ENCODE measurements at regions not wholly inside any gene's neighbourhood (a gene's known extent, or its start where the extent isn't known, plus 50 kb on each side); places are given as distances from the start of the nearest gene placed in this dataset.
"Not testable (repeated sequence)": the region's sequence is repeated elsewhere in the genome, so short reads cannot be mapped to it uniquely, and the experiment has no call there.

DNA sequence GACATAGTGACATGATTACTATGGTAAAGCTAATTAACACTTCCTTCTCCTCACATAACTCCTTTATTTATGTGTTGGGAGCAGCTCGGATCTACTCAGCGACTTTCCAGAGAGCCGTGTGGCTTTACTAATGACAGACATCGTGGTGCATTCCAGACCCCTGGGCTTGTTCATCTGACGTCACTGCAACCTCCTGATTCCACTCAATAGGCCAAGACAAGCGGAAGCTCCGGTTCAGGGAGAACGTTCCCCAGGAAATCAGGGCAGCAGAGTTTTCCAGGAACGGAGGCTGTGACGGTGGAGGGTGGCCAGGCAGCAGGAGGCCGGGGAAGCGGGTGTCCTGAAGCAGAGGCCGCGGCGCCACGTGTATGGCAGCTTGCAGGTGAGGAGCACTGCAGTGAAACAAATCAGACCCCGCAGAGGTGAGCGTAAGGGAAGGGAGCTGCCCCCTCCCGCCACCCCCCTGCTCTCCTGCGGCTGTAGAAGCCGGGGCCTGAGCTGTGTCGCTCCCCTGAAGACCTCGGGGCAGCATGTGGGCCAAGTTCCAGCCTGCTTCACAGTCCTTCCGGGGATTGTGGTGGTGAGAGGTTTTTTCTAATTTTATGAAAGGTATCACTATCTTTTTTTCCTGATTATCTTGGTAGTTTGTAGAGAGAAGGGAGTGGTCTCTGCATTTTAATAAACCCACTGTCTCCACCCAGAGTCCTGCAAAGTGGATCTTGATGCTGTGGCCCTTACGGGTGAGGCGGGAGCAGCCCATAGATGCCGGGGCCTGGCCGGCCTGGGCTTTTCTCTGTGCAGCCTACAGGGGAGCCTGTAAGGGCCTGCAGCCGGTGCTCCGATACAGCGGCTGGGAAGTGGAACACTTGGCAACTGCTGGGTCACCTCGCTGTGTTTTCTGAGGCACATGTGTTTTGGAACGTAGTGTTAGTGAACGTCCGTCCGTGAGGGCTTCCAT lies 220.4 kb upstream of the IRX4 start:
- no peak for DNase-seq (ENCODE audit: low read depth)
- in situ Hi-C loops (cut with HindIII; ENCODE audit: low pct_unique_long_range_greater_than_20kb, low sequenced_read_pairs), result no loop called here

DNA sequence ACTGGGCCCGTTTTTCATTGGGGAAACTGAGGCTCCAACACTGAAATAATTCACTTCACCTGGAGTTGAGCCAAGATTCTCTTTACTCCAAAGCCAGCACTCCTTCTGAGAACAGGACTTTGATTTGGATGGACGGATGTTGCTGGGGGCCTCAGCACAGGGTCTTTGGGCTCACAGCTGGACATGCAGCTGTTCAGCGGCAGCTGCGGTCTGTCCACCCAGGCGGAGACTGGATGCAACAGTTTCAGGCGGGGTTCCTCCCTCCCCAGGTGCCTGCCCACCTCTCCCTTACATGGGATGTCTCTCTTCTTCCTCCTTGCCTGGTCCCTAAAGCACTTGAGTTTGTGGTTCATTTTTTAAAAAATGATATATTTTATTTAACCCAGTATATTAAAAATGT lies 219.0 kb upstream of the IRX4 start:
- in situ Hi-C loops (cut with HindIII; ENCODE audit: low pct_unique_long_range_greater_than_20kb, low sequenced_read_pairs), result no loop called here
- DNase-seq (ENCODE audit: low read depth), result no peak

DNA sequence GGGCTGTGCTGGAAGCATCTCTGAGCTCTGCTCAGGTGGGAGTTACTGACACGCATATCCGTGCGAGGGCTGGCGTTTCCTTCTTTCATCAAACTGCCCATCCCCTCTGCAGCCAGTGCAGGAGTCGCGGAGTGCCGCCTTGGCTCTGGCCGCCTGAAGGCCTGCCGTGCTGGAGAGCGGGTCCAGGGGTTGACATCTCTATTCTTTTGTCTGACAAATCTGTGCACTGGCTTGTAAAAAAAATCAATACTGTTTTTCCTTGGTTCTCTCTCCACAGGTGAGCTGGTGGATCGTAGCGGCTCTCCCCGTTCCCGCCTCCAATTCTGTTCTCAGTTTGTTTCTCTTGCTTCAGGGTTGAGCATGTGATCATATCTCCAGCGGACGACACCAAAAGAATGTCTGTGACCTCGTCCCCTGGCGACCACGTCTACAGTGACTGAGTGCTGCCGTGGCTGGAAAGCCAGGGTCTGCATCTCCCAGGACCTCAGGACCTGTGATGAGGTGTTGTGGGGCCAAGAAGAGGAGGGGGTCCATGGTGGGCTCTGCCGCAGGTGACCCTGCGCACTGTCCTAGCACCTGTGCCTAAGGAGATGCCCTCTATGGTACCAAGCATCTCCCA lies 214.3 kb upstream of the IRX4 start:
- no peak for DNase-seq (ENCODE audit: low read depth)
- in situ Hi-C loops (cut with HindIII; ENCODE audit: low pct_unique_long_range_greater_than_20kb, low sequenced_read_pairs), result no loop called here

DNA sequence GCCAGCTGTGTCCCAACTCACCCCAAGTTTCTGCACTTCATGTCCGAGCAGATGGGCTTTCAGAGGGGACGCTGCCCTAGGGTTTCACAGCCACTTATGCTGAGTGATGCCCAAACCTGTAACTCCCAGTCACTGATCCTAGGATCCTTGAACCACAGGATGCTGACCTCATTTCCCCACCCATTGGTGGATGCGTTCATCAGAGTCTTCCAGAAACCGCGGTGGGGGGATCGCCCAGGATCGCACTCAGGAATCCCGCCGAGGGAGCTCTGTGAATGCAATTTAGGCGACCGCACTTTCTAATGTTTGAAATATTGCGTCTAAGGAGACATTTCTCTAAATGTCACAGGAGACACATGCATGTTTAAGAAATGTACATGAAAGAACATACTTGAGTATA lies 212.3 kb upstream of the IRX4 start:
- in situ Hi-C loops (cut with HindIII; ENCODE audit: low pct_unique_long_range_greater_than_20kb, low sequenced_read_pairs), result no loop called here
- DNase-seq (ENCODE audit: low read depth), result no peak

DNA sequence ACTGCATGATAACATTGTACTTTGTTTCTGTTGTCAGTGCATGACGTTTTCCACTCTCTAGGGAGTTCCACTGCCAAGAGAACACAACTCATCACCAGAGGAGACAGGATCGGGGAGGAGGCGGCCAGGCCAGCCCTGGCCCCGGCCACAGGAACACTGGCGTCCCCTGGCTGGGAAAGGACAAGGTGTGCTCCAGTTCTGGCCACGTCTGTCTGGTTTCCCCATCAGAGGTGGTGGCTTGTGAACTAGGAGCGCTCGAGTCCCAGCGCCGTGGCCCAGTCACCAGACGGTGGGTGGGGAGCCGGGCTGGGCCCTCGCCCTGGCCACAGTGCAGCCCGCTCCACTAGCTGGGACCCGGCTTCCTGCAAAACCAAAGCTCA lies 211.9 kb upstream of the IRX4 start:
- in situ Hi-C loops (cut with HindIII; ENCODE audit: low pct_unique_long_range_greater_than_20kb, low sequenced_read_pairs), result no loop called here
- no peak for DNase-seq (ENCODE audit: low read depth)

DNA sequence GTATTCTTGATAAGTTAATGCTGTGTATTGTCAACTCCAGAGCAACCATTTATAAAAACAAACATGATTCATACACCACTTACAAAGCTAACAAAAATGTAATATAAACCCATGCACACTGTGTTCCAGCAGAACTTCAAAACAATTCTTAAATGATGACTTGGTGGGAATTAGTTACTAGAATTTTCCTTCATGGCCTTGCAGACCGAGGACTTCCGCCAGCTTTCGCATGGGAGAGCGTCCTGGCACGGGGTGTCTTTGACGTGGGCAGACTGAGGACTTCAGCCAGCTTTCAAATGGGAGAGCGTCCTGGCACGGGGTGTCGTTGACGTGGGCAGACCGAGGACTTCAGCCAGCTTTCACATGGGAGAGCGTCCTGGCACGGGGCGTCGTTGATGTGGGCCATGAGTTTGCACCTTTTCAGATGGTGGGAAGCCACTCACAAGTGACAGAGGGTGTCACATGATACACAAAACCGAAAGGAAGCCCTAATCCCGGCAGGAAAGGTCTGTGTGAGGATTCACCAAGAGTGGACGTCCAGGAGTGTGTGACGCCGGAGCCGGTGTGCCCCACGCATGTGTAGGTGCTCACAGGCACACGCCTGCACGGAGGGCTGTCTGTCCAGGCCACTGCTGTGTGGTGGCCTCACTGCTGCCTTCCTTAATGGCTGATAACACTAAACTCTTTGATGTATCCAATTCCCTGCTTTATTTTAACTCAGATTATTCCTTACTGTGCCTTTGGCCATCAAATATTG lies 211.3 kb upstream of the IRX4 start:
- in situ Hi-C loops (cut with HindIII; ENCODE audit: low pct_unique_long_range_greater_than_20kb, low sequenced_read_pairs), result no loop called here
- no peak for DNase-seq (ENCODE audit: low read depth)

DNA sequence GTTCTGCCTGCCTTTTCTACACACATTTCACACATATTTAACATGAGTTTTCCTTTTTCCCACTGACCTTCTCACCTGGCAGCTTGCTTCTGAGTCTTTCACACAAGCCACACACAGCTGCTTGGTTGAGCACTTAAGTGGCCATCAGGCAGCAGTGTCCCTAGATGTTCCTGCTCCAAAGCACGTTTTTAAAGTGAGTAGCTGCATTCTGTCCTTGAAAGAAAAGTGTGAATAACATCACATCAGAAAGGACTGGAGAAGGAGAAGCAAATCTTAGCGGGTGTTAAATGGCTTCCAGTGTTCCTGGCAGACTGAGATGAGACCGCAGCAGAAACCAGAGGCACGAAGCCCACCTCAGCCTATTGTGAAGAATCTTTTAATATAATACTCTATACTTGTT lies 209.2 kb upstream of the IRX4 start:
- in situ Hi-C loops (cut with HindIII; ENCODE audit: low pct_unique_long_range_greater_than_20kb, low sequenced_read_pairs), result no loop called here
- DNase-seq (ENCODE audit: low read depth), result no peak

DNA sequence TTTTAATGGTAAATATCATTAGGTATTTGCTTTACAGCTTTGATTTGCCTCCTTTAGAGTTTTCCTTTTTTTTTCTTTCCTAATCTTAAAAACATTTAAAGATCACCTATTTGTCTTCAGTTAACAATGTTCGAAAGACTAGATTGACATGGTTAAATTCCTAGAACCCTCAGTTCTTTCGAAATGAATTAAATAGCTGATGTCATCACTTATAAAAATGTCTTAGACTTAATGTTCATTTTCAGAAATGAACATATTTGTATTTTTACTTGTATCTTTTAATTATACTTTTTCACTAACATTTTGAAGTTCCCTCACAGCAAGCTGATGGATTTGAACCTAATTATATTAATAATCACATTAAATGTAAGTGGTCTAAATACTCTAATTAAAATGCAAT lies 205.3 kb upstream of the IRX4 start:
- no peak for DNase-seq (ENCODE audit: low read depth)
- in situ Hi-C loops (cut with HindIII; ENCODE audit: low pct_unique_long_range_greater_than_20kb, low sequenced_read_pairs), result no loop called here

DNA sequence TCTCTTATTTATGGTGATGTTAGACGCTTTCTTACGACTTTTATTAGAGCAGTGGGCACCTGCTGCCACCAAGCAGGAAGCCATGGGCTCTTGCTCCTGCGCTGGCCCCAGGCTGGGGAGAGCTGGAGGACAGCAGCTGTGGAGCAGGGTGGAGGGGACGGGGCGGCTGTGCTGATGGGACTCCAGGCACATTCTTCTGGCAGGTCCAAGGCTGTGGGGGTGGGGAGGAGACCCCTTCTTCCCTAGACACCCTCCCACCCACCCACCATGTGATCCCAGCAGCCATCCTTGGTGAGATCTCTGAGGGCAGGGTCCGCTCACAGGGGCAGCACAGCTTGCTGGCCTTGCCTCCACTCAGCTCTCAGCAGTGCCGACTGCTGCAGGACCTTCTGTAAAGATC lies 192.6 kb upstream of the IRX4 start:
- DNase-seq (ENCODE audit: low read depth), result no peak
- in situ Hi-C loops (cut with HindIII; ENCODE audit: low pct_unique_long_range_greater_than_20kb, low sequenced_read_pairs), result no loop called here

DNA sequence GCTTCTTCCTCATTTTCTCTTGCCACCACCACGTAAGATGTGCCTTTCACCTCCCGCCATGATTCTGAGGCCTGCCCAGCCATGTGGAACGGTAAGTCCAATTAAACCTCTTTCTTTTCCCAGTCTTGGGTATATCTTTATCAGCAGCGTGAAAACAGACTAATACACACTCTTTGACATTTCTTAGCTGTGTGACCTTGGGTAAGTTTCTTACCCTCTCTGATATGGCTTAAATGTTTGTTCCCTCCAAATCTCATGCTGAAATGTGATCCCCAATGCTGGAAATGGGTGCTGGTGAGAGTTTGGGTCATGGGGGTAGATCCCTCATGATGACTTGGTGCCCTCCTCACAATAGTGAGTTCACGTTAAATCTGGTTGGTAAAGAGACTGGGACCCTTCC lies 188.8 kb upstream of the IRX4 start:
- no peak for DNase-seq (ENCODE audit: low read depth)
- in situ Hi-C loops (cut with HindIII; ENCODE audit: low pct_unique_long_range_greater_than_20kb, low sequenced_read_pairs), result no loop called here

DNA sequence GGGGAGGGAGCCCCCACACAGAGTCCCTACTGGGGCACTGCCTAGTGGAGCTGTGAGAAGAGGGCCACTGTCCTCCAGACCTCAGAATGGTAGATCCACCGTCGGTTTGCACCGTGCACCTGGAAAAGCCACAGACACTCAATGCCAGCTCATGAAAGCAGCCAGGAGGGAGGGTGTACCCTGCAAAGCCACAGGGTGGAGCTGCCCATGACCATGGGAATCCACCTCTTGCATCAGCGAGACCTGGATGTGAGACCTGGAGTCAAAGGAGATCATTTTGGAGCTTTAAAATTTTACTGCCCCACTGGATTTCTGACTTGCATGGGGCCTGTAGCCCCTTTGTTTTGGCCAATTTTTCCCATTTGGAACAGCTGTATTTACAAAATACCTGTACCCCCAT lies 188.1 kb upstream of the IRX4 start:
- DNase-seq (ENCODE audit: low read depth), result not testable (repeated sequence)

DNA sequence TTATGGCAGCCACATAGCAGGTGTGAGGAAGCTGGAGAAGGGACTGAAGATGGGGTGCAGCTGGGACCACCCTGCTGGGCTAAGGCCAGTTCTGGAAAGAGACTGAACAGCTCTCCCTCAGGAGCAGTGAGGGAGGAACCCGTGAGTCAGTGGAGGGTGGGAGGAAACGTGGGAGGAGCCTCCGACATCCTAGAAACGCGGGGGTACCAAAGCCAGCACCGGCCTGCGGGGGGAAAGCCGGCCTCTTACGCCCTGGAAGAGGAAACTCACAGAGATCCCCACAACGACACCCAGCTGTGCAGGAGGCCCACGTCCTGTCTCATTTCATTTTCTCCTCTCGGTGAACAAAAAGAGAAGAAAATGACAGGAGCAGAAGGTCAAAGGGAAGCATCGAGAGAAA lies 185.8 kb upstream of the IRX4 start:
- in situ Hi-C loops (cut with HindIII; ENCODE audit: low pct_unique_long_range_greater_than_20kb, low sequenced_read_pairs), result no loop called here
- DNase-seq (ENCODE audit: low read depth), result no peak

More for the DNA sequence above, 188.1 kb upstream of the IRX4 start:
- in situ Hi-C loops (cut with HindIII; ENCODE audit: low pct_unique_long_range_greater_than_20kb, low sequenced_read_pairs), result not testable (repeated sequence)

DNA sequence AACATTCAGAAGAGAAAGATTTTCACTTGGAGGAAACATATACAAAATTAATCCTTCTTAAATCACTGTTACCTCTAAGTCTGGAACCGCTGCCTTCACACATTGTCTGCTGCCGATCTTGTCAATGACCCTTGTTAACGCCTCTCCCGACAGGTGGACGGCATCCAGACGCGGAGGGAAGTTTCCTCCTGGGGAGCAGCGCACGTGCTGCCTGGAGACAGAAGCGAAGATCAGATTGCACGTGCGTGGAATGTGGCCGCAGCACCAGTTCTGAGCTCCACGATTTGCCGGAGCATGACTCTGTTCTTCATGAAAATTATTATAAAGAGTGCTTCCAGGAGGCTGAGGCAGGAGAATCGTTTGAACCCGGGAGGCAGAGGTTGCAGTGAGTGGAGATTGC lies 183.6 kb upstream of the IRX4 start:
- in situ Hi-C loops (cut with HindIII; ENCODE audit: low pct_unique_long_range_greater_than_20kb, low sequenced_read_pairs), result no loop called here
- no peak for DNase-seq (ENCODE audit: low read depth)

DNA sequence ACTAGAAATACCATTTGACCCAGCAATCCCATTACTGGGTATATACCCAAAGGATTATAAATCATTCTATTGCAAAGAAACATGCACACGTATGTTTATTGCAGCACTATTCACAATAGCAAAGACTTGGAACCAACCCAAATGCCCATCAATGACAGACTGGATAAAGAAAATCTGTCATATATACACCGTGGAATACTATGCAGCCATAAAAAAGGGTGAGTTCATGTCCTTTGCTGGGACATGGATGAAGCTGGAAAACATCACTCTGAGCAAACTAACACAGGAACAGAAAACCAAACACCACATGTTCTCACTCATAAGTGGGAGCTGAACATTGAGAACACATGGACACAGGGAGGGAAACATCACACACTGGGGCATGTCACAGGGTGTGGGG lies 180.7 kb upstream of the IRX4 start:
- in situ Hi-C loops (cut with HindIII; ENCODE audit: low pct_unique_long_range_greater_than_20kb, low sequenced_read_pairs); DNase-seq (ENCODE audit: low read depth): not testable (repeated sequence)

DNA sequence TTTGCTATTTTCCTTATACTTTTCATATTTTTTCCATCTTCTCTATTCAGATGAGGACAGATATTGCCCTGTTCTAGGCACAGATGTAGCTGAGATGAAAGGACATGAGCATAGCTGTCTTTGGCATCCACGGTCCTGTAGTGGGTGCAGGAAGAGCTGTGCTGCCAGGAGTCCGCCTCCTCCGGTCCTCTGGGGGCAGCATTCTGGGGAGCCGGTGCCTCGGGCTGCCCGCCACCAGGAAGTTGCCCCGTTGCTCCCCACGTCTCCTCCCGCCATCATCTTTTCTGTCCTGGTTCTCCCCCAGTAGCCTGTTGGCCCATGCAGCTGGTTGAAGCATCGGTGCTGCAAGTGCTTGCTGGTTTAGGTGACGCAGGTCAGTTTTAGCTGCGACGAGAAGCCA lies 170.0 kb upstream of the IRX4 start:
- DNase-seq (ENCODE audit: low read depth), result no peak
- in situ Hi-C loops (cut with HindIII; ENCODE audit: low pct_unique_long_range_greater_than_20kb, low sequenced_read_pairs), result no loop called here

DNA sequence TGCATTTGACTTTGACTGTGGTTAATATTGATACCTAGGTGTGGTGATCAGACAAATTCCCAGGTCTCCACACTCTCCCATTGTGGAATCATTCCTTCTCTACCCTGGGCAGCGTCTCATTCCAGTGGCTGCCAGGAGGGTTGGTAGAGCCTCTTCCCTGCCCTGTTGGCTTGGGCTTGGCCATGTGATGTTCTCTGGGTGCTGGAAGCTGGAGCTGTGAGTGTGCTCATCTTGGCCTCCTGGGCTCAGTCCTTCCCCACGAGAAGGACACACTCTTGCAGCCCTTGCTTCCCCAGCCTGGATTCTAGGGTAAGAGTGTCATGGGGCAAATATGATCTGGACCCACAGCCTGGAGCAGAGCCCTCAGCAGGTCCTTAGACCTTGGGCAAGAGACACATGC lies 167.2 kb upstream of the IRX4 start:
- DNase-seq (ENCODE audit: low read depth), result no peak
- in situ Hi-C loops (cut with HindIII; ENCODE audit: low pct_unique_long_range_greater_than_20kb, low sequenced_read_pairs), result no loop called here

DNA sequence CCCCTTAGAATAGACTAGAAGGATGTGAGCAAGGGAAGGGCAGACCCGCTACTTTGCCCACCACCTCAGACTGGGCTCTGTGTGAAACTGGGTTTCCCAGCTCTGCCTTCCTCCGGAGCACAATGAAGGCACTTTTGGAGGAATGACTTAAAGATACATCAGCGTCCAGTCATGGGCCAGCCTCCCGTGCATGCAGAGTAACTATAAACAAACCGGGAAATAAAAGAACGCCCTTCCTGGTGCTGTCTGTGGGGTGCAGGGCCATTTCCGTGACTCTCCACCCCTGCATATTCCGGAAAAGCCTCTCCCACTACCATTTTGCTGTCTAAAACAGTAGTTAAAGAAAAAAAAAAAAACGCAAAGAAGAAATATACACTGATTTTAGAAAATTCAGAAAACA lies 165.9 kb upstream of the IRX4 start:
- in situ Hi-C loops (cut with HindIII; ENCODE audit: low pct_unique_long_range_greater_than_20kb, low sequenced_read_pairs), result no loop called here
- DNase-seq (ENCODE audit: low read depth), result no peak

DNA sequence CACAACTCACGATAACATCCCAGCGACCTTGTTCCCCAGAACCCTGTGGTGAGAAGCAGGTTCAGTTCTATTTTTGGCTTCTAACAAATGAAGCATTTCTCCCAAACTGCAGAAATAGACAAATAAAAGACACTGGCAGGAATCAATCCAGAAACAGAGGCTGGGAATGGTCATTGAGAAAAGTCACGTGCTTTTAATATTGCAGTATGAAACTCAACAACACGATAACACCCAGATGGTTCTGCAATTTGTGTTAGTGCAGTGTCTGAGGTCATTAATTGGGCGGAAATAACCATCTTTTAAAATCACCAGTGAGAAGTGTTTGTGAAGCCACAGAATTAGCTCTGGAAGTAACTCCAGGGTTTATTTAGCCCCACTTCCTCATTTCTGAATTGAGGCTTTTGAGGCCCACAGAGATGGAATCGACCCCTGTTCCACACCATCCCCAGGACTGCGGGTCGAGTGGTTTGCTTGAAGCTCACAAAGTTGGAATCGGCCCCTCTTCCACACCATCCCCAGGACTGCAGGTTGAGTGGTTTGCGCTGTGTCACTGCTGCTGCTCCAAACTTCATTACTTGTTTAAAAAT lies 164.7 kb upstream of the IRX4 start:
- in situ Hi-C loops (cut with HindIII; ENCODE audit: low pct_unique_long_range_greater_than_20kb, low sequenced_read_pairs), result no loop called here
- DNase-seq (ENCODE audit: low read depth), result no peak

DNA sequence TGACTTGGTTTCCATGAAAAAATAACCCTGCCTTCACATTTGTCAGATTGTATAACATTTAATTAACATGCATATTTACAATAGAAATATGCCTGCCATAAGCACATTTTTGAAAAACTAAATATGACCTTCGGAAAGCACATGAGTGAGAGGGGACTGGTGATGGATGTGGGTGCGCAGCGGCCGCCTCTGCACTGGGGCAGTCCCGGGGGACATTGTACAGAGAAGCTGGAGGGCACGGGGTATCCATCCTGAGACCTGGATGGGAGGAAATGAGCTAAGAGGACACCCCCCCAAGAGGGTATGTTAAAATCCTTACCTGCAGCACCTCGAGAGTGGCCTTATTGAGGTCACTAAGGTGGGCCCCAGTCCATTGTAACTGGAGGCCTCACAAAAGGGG lies 161.3 kb upstream of the IRX4 start:
- in situ Hi-C loops (cut with HindIII; ENCODE audit: low pct_unique_long_range_greater_than_20kb, low sequenced_read_pairs), result no loop called here
- DNase-seq (ENCODE audit: low read depth), result no peak
